ENCODE measurements at regions not wholly inside any gene's neighbourhood (a gene's known extent, or its start where the extent isn't known, plus 50 kb on each side); places are given as distances from the start of the nearest gene placed in this dataset.

GRCh38 chr22:47705350-47705749, 942.9 kb downstream of the TBC1D22A start:
- Mint-ChIP-seq H3K27me3 (peaks cover 19 to 33% (median 20%) of the 10 kb centered on the region in 5 donors), H3K27ac (no peak overlapping the region), H3K4me3 (no peak overlapping the region), H3K36me3 (no peaks in the 10 kb centered on the region), H3K4me1 (no peaks in the 10 kb centered on the region), H3K9me3 (no peaks in the 10 kb centered on the region)
- POLR2A ChIA-PET, result no interaction called here
- DNase-seq, result no peak
- ATAC-seq, result no peak

- no peaks in the 10 kb centered on the region for H3K36me3 Mint-ChIP-seq
- H3K4me3 Mint-ChIP-seq, result peak overlapping the region in 1 of 10 donors; percentile 26
- peaks cover 0 to 6% (median 0%) of the 10 kb centered on the region in 5 donors for H3K27me3 Mint-ChIP-seq
- POLR2A ChIA-PET, result no interaction called here
- no peaks in the 10 kb centered on the region for H3K4me1 Mint-ChIP-seq
- ATAC-seq (no peak), DNase-seq (no peak)
- no peak overlapping the region for H3K27ac Mint-ChIP-seq
- no peaks in the 10 kb centered on the region for H3K9me3 Mint-ChIP-seq
These were observed 936.5 kb downstream of the TBC1D22A start for GRCh38 chr22:47698906-47699305.

GRCh38 chr22:47697861-47698260, 935.4 kb downstream of the TBC1D22A start:
- H3K27ac Mint-ChIP-seq, result no peak overlapping the region
- DNase-seq, result no peak

GRCh38 chr22:47696776-47697175, 934.3 kb downstream of the TBC1D22A start:
- H3K4me1 Mint-ChIP-seq, result no peaks in the 10 kb centered on the region
- H3K9me3 Mint-ChIP-seq, result no peaks in the 10 kb centered on the region
- DNase-seq (no peak), ATAC-seq (no peak)
- H3K27ac Mint-ChIP-seq, result no peak overlapping the region
- no peak overlapping the region for H3K4me3 Mint-ChIP-seq
- peaks cover 0 to 6% (median 0%) of the 10 kb centered on the region in 5 donors for H3K27me3 Mint-ChIP-seq
- POLR2A ChIA-PET, result no interaction called here
- no peaks in the 10 kb centered on the region for H3K36me3 Mint-ChIP-seq

More at GRCh38 chr22:47697861-47698260, 935.4 kb downstream of the TBC1D22A start:
- no peak for ATAC-seq
- H3K9me3 Mint-ChIP-seq, result no peaks in the 10 kb centered on the region
- no peak overlapping the region for H3K4me3 Mint-ChIP-seq
- H3K36me3 Mint-ChIP-seq, result no peaks in the 10 kb centered on the region
- H3K4me1 Mint-ChIP-seq, result no peaks in the 10 kb centered on the region
- peaks cover 0 to 6% (median 0%) of the 10 kb centered on the region in 5 donors for H3K27me3 Mint-ChIP-seq
- POLR2A ChIA-PET, result no interaction called here

- H3K9me3 Mint-ChIP-seq, result no peaks in the 10 kb centered on the region
- no peaks in the 10 kb centered on the region for H3K4me1 Mint-ChIP-seq
- ATAC-seq, result no peak
These were observed 932.7 kb downstream of the TBC1D22A start for GRCh38 chr22:47695176-47695575.

GRCh38 chr22:47694536-47695130, 932.2 kb downstream of the TBC1D22A start:
- no peaks in the 10 kb centered on the region for H3K36me3 Mint-ChIP-seq
- H3K4me3 Mint-ChIP-seq, result no peak overlapping the region
- H3K27me3 Mint-ChIP-seq, result peaks cover 0 to 6% (median 0%) of the 10 kb centered on the region in 5 donors
- H3K9me3 Mint-ChIP-seq, result no peaks in the 10 kb centered on the region
- ATAC-seq (no peak), DNase-seq (no peak)
- no peaks in the 10 kb centered on the region for H3K4me1 Mint-ChIP-seq
- POLR2A ChIA-PET, result no interaction called here
- no peak overlapping the region for H3K27ac Mint-ChIP-seq

More at GRCh38 chr22:47695176-47695575, 932.7 kb downstream of the TBC1D22A start:
- Mint-ChIP-seq H3K36me3 (no peaks in the 10 kb centered on the region), H3K27ac (no peak overlapping the region), H3K27me3 (peaks cover 0 to 6% (median 0%) of the 10 kb centered on the region in 5 donors), H3K4me3 (no peak overlapping the region)
- POLR2A ChIA-PET, result no interaction called here
- no peak for DNase-seq

- no peak for ATAC-seq
- Mint-ChIP-seq H3K27ac (no peak overlapping the region), H3K27me3 (peaks cover 0 to 6% (median 0%) of the 10 kb centered on the region in 5 donors)
These were observed 931.2 kb downstream of the TBC1D22A start for GRCh38 chr22:47693606-47694005.

GRCh38 chr22:47692811-47693210, 930.4 kb downstream of the TBC1D22A start:
- ATAC-seq (no peak), DNase-seq (no peak)
- H3K4me3 Mint-ChIP-seq, result no peak overlapping the region
- peaks cover 0 to 3% (median 0%) of the 10 kb centered on the region in 9 donors for H3K9me3 Mint-ChIP-seq
- POLR2A ChIA-PET, result no interaction called here
- no peaks in the 10 kb centered on the region for H3K36me3 Mint-ChIP-seq
- H3K27me3 Mint-ChIP-seq, result peaks cover 0 to 6% (median 0%) of the 10 kb centered on the region in 5 donors
- no peak overlapping the region for H3K27ac Mint-ChIP-seq
- H3K4me1 Mint-ChIP-seq, result no peaks in the 10 kb centered on the region

More at GRCh38 chr22:47693606-47694005, 931.2 kb downstream of the TBC1D22A start:
- DNase-seq, result no peak
- Mint-ChIP-seq H3K9me3 (no peaks in the 10 kb centered on the region), H3K4me1 (no peaks in the 10 kb centered on the region), H3K4me3 (no peak overlapping the region), H3K36me3 (no peaks in the 10 kb centered on the region)
- POLR2A ChIA-PET, result no interaction called here

GRCh38 chr22:47691152-47691895, 928.9 kb downstream of the TBC1D22A start:
- Mint-ChIP-seq H3K27me3 (peaks cover 0 to 4% (median 2%) of the 10 kb centered on the region in 5 donors), H3K36me3 (no peaks in the 10 kb centered on the region), H3K27ac (no peak overlapping the region), H3K4me3 (no peak overlapping the region), H3K4me1 (no peaks in the 10 kb centered on the region), H3K9me3 (peaks cover 0 to 5% (median 0%) of the 10 kb centered on the region in 9 donors)
- DNase-seq (no peak), ATAC-seq (no peak)
- POLR2A ChIA-PET, result no interaction called here

GRCh38 chr22:47690586-47690985, 928.1 kb downstream of the TBC1D22A start:
- H3K9me3 Mint-ChIP-seq, result peaks cover 0 to 5% (median 0%) of the 10 kb centered on the region in 9 donors
- POLR2A ChIA-PET, result no interaction called here

GRCh38 chr22:47690166-47690565, 927.7 kb downstream of the TBC1D22A start:
- Mint-ChIP-seq H3K27ac (no peak overlapping the region), H3K4me1 (no peaks in the 10 kb centered on the region), H3K36me3 (no peaks in the 10 kb centered on the region), H3K4me3 (no peak overlapping the region), H3K9me3 (peaks cover 0 to 5% (median 0%) of the 10 kb centered on the region in 9 donors), H3K27me3 (peaks cover 0 to 8% (median 4%) of the 10 kb centered on the region in 5 donors)
- POLR2A ChIA-PET, result no interaction called here
- ATAC-seq (no peak), DNase-seq (no peak)

More at GRCh38 chr22:47690586-47690985, 928.1 kb downstream of the TBC1D22A start:
- ATAC-seq (no peak), DNase-seq (no peak)
- Mint-ChIP-seq H3K27ac (no peak overlapping the region), H3K4me1 (no peaks in the 10 kb centered on the region), H3K27me3 (peaks cover 0 to 5% (median 2%) of the 10 kb centered on the region in 5 donors), H3K36me3 (no peaks in the 10 kb centered on the region), H3K4me3 (no peak overlapping the region)

- Mint-ChIP-seq H3K9me3 (peaks cover 0 to 24% (median 10%) of the 10 kb centered on the region in 9 donors), H3K27me3 (peaks cover 0 to 11% (median 4%) of the 10 kb centered on the region in 5 donors), H3K27ac (no peak overlapping the region), H3K36me3 (peaks cover 0 to 6% (median 3%) of the 10 kb centered on the region in 3 donors), H3K4me1 (no peaks in the 10 kb centered on the region), H3K4me3 (no peak overlapping the region)
- POLR2A ChIA-PET, result no interaction called here
- ATAC-seq (no peak), DNase-seq (no peak)
These were observed 925.3 kb downstream of the TBC1D22A start for GRCh38 chr22:47687776-47688175.

GRCh38 chr22:47687346-47687655, 924.9 kb downstream of the TBC1D22A start:
- POLR2A ChIA-PET, result no interaction called here
- H3K27me3 Mint-ChIP-seq, result peaks cover 0 to 13% (median 4%) of the 10 kb centered on the region in 5 donors
- H3K4me3 Mint-ChIP-seq, result no peak overlapping the region
- peaks cover 0 to 24% (median 10%) of the 10 kb centered on the region in 9 donors for H3K9me3 Mint-ChIP-seq
- DNase-seq (no peak), ATAC-seq (no peak)
- H3K4me1 Mint-ChIP-seq, result no peaks in the 10 kb centered on the region
- H3K36me3 Mint-ChIP-seq, result peaks cover 0 to 6% (median 3%) of the 10 kb centered on the region in 3 donors
- no peak overlapping the region for H3K27ac Mint-ChIP-seq

Measured in naive thymus-derived CD8-positive, alpha-beta T cell (primary cell).